ENCODE measurements at regions not wholly inside any gene's neighbourhood (a gene's known extent, or its start where the extent isn't known, plus 50 kb on each side); places are given as distances from the start of the nearest gene placed in this dataset.

DNA sequence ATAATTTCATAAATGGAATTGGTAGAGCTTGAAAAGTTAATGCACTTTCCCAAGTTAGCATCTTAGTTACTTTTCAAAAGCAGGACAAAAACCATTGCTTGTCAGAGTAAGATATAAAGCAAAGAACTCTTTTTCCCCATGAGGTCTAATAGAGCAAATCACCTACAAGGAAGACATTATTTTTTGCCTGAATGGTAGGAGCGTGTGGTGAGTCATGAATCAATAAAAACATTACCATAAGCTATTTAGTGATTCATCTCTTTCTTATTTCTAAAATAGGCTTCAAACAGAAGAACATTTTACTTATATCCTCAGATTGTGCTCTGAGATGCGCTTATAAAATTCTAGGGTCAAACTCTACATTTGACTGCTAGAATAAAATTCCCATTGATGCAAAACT is 109.4 kb upstream of the GPRIN3 start:
- DNase-seq, result no peak

DNA sequence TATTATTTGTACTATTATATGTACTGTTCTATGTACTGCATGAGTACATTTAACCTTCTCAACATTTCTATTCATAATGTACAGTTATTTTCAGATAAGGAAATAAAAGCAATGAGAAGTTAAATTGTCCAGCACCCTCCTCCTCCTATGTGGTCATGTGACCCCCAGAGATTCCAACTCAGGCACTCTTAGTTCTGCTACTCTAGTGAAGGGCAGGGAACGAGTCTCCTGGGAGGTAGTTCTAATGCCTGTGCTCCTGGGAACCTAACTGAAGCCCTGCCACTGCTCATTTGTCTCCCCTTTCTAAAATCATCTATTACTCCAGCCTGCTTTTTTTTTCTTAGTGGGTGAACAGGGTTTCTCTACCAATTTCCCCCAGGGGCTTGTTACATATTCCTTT is 105.9 kb upstream of the GPRIN3 start:
- DNase-seq, result no peak

DNA sequence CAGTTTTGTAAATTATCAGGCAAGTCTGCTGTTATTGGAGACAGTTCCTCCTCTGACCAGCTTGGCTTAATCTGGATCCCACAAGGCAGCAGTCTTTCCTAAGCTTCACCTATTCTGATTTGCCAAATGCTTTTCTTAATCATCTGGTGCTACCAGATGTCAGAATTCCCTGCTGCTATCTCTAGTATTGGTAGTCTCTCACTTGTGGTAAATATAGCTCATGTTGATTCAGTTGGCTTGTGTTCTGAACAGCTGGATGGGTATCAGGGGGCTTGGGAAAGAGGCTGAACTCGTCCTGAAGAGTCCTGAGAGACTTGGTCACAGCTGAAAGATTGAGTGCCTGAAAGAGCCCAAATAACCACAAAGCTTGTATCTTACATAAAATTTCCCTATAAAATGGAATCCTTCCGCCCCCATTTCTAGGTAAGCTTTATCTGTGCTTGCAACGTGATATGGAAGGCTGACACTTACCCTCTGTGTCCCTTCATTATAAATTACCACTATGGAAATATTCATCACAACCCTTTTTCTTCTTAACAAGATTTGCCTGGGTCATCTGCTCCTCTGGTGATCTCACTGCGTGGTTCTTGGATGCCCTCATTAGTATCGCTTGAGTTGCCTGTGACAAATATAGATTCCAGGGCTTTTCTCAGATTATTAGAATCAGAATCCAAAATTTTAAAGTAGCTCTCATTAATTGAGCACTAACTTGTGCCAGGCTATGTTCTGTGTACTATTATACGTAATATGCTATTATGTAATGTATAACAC is 104.1 kb upstream of the GPRIN3 start:
- no peak for DNase-seq

DNA sequence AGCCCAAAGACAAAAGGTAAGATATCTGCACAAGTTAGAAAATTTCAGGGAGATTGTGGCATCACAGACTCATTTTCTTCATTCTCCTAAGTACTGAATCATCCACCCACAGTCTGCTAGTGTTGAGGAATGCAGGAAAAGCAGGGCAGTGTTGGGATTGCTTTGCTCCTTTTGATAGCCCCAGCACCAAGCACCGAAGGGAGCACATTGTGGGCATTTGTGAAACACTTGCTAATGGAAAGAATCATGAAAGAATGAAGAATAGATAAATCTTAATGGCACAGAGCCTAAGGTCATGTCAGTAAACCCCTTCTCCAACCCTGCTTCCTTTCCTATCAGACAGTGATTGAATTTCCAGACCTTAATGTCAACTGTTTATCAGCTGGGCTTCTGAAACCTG is 103.1 kb upstream of the GPRIN3 start:
- no peak for DNase-seq

DNA sequence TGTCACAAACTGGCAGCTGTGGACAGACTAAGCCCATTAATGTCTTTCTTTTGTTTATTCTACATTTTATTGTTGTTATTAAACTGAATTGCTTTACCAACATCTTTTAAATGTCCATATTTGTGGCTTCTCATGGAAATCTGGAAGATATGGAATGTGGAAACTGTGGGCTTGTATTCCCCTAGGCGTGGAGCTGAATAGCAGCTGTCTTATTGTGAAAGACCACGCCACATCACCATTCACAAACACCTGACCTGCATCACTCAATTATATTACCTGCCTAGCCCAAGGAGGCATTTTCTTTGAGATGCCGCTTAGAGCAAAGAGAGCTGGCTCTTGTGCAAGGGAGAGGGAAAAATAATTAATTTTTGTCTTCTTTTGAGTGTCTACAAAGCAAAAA is 96.9 kb upstream of the GPRIN3 start:
- DNase-seq, result no peak

DNA sequence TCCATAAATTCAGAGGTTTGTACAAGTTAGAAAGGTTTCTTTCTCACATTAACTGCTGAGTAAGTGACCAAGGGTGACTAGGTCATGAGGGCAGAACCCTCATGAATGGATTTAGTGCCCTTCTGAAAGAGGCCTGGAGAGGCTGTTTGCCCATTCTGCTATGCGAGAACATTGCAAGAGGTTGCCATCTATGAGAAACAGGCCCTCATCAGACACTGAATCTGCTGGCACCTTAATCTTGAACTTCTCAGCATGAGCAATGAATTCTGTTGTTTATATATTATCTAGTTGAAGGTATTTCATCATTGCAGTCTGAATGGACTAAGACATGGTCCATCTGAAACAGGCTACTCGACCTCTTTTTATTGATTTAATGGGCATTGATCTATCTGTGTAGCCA is 96.2 kb upstream of the GPRIN3 start:
- DNase-seq, result no peak

DNA sequence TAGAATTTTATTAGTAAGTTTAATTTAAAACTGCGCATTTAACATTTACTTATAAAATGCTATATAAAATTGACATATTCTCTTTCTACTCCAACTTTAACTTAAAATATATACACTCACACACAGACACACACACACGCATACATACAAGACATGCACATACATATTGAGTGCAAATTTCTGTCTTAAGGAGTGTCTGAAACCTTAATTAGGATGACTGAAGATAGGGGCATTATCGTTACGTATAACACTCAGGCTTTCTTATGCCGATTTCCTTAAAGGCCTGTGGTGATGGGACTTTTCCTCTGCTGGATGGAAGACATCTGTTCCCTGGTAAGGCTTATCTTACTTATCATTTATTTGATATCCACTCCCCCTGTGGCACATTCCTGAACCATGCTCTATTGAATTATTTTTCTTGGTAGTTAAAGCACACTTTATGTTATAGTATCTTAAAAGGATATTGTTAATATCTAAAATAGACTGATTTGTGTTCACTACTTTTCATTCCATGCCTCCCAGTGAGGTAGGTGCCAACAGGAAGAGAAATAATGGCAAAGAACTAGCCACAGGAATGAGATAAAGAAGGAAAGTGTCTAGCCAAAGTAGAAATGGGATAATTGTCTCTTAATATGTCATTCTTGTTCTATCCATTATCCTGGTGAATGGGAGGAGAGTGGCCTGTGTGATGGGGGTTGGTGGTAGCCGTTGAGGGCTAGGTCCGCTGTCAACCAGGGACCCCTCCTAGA is 92.9 kb upstream of the GPRIN3 start:
- no peak for DNase-seq

DNA sequence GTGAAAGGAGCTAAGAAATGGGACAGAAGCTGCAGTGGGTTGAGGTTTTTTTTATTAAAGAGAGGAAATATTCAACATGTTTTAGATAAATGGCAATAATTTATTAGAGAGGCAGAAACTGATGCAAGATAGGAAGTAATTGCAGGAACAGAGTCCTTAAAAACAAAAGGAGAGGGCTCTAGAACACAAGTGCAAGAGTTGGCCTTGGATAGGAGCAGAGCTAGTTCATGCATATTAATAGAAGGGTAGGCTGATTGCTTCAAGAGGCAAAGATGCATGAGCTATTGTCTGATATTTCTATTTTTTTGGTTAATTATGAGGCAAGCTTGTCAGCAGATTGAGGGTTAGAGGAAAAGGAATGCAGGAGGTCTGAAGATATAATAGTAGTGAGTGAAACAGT is 91.0 kb upstream of the GPRIN3 start:
- no peak for DNase-seq

DNA sequence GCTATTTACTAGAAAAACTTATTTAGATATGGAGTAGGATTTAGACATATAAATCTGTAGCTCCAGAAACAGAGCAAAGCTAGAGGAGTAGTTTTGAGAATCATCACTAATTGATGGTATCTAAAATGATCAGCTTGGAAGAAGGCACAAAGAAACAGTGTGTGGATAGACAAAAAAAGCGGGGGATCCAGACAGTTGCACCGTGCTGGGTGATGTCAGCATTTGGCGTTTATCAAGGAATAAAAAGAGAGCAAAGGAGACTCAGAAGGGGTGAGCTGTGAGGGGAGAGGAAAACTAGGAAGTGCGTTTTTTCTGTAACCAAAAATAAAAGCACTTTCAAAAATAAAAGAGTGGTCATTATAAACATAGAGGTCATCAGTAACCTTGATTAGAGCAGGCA is 90.5 kb upstream of the GPRIN3 start:
- no peak for DNase-seq

DNA sequence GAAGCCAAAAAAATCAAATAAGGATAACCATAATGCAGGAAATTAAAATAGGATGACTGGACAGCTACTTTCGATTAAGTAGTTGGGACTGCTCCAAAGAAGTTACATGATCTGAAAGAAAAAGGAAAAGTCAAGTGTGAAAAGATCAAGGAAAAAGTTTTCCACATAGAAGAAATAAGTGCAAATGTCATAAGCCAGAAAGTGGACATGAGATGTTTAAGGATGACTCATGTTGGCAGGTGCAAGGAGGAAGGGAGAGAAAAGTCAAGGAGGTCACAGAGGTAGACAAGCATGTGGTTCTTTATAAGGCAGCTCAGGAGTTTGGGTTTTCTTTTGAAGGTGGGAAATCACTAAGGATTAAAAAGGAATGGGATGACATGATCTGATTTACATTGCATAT is 89.8 kb upstream of the GPRIN3 start:
- no peak for DNase-seq

DNA sequence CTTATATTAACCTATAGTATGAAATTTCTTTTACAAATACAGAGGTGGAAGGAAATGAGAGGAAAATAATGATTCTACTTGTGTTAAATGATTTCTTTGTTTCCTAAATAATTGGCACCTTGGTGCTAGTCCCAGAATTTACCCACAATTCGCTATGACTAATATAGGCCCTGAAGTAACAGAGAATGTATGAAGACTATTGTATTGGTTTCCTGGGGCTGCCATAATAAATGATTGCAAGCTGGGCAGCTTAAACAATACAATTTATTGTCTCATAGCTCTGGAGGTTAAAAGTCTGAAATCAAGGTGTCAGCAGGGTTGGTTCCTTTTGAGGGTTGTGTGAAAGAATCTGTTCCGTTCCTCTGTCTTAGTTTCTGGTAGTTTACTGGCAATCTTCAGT is 74.8 kb upstream of the GPRIN3 start:
- DNase-seq, result no peak

DNA sequence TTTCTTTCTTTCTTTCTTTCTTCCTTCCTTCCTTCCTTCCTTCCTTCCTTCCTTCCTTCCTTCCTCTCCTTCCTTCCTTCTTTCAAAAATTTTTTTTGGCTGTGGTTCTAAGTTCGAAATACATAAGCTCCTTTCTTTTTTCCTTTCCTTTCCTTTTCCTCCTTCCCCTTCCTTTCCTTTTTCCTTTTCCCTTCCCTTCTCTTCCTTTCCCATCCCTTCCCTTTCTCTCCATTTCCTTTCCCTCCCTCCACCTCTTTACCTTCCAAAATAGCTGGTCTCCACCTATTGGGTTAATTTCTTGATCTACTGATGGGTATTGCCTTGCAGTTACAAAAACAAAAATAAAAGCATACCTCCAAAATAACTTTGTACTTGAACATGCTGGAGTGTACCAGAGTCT is 73.4 kb upstream of the GPRIN3 start:
- no peak for DNase-seq

DNA sequence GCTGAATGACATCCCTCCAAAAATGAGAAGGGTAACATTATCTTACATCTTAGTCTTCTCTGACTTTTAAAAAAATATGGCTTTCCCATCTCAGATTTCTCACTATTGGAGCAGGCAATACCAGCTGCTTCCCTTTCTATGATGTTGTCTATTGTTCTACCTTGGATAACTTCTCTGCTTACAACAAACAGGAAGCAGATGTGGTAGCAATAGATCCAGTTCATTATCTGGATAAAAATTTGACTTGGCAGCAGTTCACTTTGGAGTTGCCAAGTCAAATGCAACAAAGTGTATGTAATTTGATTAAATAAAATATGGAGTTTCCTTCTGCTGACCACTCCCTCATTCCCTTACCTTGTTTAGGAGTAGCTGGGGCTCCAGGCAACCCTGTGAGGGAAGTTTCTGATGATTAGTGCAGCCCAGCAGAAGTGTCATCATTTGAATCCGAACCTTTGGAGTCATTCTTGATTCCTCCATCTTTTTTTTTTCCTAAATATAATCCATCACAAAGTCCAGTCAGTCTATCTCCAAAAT is 72.0 kb upstream of the GPRIN3 start:
- no peak for DNase-seq

DNA sequence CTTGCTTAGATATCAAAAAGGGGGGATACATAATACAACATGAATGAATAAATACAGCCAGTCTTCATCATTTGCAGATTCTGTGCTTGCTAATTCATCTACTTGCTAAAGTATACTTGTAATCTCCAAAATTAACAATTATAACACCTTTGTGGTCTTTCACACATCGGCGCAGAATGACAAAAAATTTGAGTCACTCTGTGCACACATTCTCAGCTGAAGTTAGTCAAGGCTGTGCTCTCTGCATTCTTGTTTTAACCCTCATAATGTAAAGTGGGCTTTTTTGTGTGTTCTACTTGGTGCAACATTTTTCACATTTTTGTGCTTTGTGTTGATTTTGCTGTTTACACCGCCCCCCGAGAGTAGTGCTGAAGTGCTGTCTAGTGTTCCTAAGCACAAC is 65.8 kb upstream of the GPRIN3 start:
- no peak for DNase-seq

DNA sequence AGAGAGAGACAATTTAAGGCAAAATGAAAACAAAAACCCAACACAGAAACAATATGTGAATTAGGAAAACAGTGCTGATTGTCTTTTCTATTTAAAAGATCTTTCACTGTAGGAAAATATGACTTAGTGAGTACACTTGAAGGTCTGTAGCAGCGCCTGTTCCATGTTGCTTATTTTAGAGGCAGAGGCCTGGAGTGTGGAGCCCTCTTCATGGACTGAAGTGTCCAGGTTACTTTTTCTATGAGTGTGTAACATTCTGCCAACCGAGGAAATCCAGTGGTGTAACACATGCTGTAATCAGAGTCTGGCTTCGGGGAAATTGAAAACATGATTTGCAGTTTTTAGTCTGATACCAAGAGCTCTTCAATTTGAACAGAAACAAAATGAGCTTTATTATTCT is 64.0 kb upstream of the GPRIN3 start:
- no peak for DNase-seq

DNA sequence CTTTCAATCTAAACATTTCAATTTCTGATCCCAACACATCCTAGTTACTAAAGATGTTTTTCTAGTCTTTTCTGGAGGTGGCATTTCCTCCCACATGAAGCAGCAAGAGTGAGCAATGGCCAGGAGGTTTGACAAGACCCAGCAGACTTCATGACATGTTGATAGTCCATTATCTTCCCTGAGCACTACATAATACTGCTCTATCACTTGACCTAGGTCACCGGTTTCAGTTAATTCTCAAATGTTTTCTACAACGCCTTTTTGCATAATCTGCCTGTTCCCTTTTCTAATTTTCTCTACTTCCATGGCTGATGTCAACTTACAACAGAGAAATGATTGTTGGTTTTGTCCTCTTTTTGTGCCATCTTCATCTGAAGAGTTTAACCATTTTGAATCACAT is 62.0 kb upstream of the GPRIN3 start:
- no peak for DNase-seq

DNA sequence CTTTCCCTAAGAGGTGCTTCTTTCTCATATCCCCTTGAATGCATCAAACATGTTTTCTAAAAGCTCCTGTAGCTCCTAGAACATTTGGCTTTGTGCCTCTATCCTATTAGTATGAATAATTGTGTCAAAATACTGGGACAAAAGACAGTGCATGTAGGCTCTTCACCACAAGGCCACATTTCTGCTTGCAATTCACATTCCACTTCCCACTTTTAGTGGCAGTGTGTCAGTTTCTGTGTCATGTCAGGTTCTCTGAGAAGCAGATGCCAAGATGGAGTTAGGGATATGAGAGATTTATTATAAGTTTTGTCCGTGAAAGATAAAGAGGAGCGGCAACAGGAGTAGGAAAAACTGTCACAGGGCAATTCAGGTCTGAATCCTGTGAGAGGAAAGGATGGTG is 61.3 kb upstream of the GPRIN3 start:
- DNase-seq, result no peak

DNA sequence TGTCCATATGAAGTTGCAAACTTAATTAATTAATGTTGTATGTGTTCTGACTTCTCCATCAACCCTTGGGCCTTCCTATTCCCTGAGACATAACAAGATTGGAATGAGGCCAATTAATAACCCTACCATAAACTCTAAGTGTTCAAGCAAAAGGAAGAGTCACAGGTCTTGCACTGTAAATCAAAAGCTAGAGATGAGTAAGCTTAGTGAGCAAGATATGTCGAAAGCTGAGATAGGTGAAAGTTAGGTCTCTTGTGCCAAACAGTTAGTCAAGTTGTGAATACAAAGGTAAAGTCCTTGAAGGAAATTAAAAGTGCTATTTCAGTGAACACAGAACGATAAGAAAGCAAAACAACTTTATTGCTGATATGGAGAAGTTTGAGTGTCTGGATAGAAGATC is 58.2 kb upstream of the GPRIN3 start:
- no peak for DNase-seq

DNA sequence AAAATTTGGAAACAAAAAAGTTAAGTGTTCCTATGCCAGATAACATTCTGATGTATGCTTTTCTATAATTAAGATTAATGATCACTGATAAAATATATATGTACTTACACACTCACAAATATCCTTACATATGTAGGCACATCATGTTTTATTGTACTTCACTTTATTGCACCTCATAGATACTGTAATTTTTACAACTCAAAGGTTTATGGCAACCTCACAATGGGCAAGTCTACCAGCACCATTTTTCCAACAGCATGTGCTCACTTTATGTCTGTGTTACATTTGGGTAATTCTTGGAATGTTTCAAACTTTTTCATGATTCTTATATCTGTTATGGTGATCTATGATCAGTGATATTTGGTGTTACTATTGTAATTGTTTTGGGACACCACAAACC is 57.8 kb upstream of the GPRIN3 start:
- DNase-seq, result no peak

DNA sequence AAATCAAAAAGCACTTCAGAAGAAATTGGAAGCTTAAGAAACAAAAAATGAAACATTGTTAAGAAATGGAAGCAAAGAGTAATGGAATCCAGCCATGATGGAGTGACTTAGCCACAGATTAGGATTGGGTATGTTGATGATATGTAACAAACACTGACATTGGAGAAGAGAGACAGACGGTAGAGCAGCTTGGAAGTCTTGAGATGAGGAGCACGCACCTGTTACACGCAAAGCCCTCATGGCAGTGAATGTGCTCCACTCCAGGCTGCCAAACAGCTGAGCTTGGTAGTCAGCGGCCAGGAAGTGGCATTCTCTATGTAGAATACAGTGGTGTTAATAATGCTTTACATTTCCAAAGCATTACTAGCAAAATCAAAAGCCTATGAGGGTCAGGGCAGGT is 56.9 kb upstream of the GPRIN3 start:
- DNase-seq, result no peak

DNA sequence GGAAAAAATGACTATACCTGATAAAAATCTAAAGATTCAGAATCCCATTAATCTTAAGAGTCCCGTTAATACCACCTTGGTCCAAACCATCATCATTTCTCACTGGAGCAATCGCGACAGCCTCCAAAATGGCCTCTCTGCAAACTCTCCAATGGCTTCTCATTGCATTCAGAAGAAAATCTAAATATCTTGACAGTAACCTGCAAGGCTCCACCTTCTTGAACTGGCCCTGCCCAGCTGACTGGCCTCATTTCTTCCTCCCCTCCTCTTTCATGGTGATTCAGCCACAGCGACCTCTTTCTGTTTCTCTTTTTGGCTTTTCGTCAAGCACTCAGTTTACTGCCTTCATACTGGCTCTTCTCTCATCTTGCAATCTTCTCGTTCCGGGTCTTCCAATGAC is 56.2 kb upstream of the GPRIN3 start:
- DNase-seq, result no peak

DNA sequence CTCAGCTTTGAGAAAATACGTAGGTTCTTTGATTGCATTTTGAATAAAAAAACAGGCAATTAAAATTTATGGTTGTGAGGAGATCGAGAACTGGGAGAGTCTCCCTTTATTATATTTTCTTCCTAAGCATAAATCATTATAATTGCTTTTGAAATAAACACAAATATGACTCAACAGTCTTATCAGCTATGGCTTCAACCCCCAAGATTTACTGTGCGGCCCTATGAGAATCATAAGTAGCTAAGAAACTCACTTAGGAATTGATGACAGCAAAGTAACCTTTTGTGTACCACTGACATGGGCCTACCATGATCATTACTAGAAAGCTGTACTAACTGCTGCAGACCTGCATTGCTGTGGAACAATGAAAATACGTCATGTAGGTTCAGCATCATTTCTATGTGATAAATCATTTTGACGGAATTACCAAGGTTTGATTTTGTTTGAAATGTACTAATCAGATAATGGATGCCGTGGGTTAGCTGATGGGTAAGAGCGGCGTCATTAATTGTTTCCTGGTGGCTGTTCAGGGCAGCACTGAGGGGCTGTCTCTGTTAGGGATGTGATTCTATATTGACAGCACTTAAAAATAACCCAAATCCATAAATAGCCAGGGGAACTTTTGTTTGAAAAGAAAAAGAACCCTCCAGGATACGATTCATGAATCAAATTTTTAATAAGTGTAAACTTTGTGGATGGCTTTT is 51.5 kb upstream of the GPRIN3 start:
- DNase-seq, result no peak

DNA sequence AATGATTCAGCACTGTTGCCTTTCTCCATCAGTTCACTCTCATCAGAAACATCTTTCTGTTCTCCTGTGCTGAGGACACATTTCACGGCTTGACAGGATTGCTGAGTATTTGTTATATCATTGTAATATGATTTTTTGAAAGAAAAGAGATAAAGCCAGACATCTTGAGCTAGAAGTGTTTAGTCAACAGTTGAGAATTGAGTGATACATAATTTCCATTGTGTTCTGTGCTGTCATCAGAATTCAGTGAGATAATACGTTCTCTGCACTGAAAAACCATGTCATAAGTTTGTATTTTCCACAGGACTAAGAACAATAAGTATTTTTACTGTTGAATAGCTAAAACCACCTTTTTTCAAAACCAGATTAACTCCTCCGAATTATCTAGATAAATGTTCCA is 50.2 kb upstream of the GPRIN3 start:
- DNase-seq, result no peak
